WTC11 (cell line): ENCODE measurements at regions not wholly inside any gene's neighbourhood (a gene's known extent, or its start where the extent isn't known, plus 50 kb on each side); places are given as distances from the start of the nearest gene placed in this dataset.

Experiments used
- ATAC-seq: fragments of 200-7000 bp; cut with Tn5 transposase; 2 replicates; pipeline ENCODE4 v1.10.0; 2021; ENCODE audit warnings: mild to moderate bottlenecking, moderate library complexity
- CTCF ChIA-PET: fragments of 300-600 bp; sonication (Branson Sonifier 250); formaldehyde crosslinking; loops from one replicate; lab custom pipeline; 2021; ENCODE audit warnings: antibody characterized with exemption; lab: Charles Lee
- POLR2A ChIA-PET: fragments of 350-600 bp; sonication (Branson Sonifier 250); formaldehyde crosslinking; loops from one replicate; lab custom pipeline; 2021; ENCODE audit warnings: antibody characterized with exemption; lab: Charles Lee
- DNase-seq: peaks from one replicate; pipeline ENCODE4 v3.0.0; 2021; ENCODE audit warnings: low spot score
- H3K27ac Mint-ChIP-seq: 2 replicates; pipeline ENCODE4 v1.8.0; 2021; ENCODE audit warnings: mixed read lengths
- H3K27me3 Mint-ChIP-seq: 2 replicates; pipeline ENCODE4 v1.8.0; 2021; ENCODE audit warnings: low read depth, mild to moderate bottlenecking, moderate library complexity, mixed read lengths
- H3K36me3 Mint-ChIP-seq: 2 replicates; pipeline ENCODE4 v1.8.0; 2021; ENCODE audit warnings: mixed read lengths
- H3K4me1 Mint-ChIP-seq: 2 replicates; pipeline ENCODE4 v1.8.0; 2022; ENCODE audit warnings: mixed read lengths
- H3K4me3 Mint-ChIP-seq: 2 replicates; pipeline ENCODE4 v1.8.0; 2021; ENCODE audit warnings: mild to moderate bottlenecking, moderate library complexity, mixed read lengths
- H3K9me3 Mint-ChIP-seq: 2 replicates; pipeline ENCODE4 v1.8.0; 2021; ENCODE audit warnings: mixed read lengths
- AR ChIP-seq: fragments of 250-450 bp; sonication (Bioruptor Pico); IDR thresholded peaks from 2 replicates; pipeline ENCODE4 v1.9.0; 2021; ENCODE audit warnings: mild to moderate bottlenecking
- CBFB ChIP-seq: sonication (generic); formaldehyde crosslinking; IDR thresholded peaks from 2 replicates; pipeline ENCODE4 v1.8.1; 2022; ENCODE audit warnings: mild to moderate bottlenecking, low read depth, missing genetic modification reagents
- CREB1 ChIP-seq: sonication (generic); formaldehyde crosslinking; IDR thresholded peaks from 2 replicates; pipeline ENCODE4 v1.8.0; 2023; ENCODE audit warnings: mild to moderate bottlenecking, missing genetic modification reagents
- CTCF ChIP-seq: fragments of 200-600 bp; IDR thresholded peaks from 2 replicates; pipeline ENCODE4 v1.8.0; 2022; ENCODE audit warnings: antibody characterized with exemption
- E2F1 ChIP-seq: sonication (generic); formaldehyde crosslinking; IDR thresholded peaks from 2 replicates; pipeline ENCODE4 v1.8.0; 2022; ENCODE audit warnings: mild to moderate bottlenecking, missing genetic modification reagents
- GRHL2 ChIP-seq: fragments of 250-450 bp; sonication (Bioruptor Pico); IDR thresholded peaks from 2 replicates; pipeline ENCODE4 v1.8.0; 2022; ENCODE audit warnings: mild to moderate bottlenecking, moderate library complexity; ENCODE audit not compliant: insufficient replicate concordance, severe bottlenecking
- GTF2I ChIP-seq: fragments of 250-450 bp; sonication (Bioruptor Pico); conservative IDR thresholded peaks from 2 replicates; pipeline ENCODE4 v1.4.0; 2021; ENCODE audit warnings: mild to moderate bottlenecking
- JUN ChIP-seq: sonication (generic); formaldehyde crosslinking; IDR thresholded peaks from 2 replicates; pipeline ENCODE4 v1.8.0; 2023; ENCODE audit warnings: mild to moderate bottlenecking, missing genetic modification reagents
- MXD4 ChIP-seq: fragments of 250-450 bp; sonication (Bioruptor Pico); IDR thresholded peaks from 2 replicates; pipeline ENCODE4 v1.8.0; 2021; ENCODE audit warnings: mild to moderate bottlenecking, moderate library complexity, borderline replicate concordance
- NR3C1 ChIP-seq: sonication (generic); formaldehyde crosslinking; conservative IDR thresholded peaks from 2 replicates; pipeline ENCODE4 v1.8.1; 2023; ENCODE audit warnings: low read depth, mild to moderate bottlenecking, missing genetic modification reagents
- PRRX2 ChIP-seq: fragments of 250-450 bp; sonication (Bioruptor Pico); IDR thresholded peaks from 2 replicates; pipeline ENCODE4 v1.8.0; 2021; ENCODE audit warnings: mild to moderate bottlenecking
- STAT6 ChIP-seq: sonication (generic); formaldehyde crosslinking; conservative IDR thresholded peaks from 2 replicates; pipeline ENCODE4 v1.8.1; 2023; ENCODE audit warnings: mild to moderate bottlenecking, low read depth, missing genetic modification reagents, moderate library complexity
- TCF7 ChIP-seq: sonication (generic); formaldehyde crosslinking; IDR thresholded peaks from 2 replicates; pipeline ENCODE4 v1.8.0; 2022; ENCODE audit warnings: mild to moderate bottlenecking, low read depth, missing genetic modification reagents, moderate library complexity
- USF1 ChIP-seq: sonication (generic); formaldehyde crosslinking; IDR thresholded peaks from 2 replicates; pipeline ENCODE4 v1.8.0; 2022; ENCODE audit warnings: mild to moderate bottlenecking, missing genetic modification reagents
- ZNF263 ChIP-seq: sonication (generic); formaldehyde crosslinking; IDR thresholded peaks from 2 replicates; pipeline ENCODE4 v1.8.1; 2022; ENCODE audit warnings: low read depth, mild to moderate bottlenecking, moderate library complexity, missing genetic modification reagents
- ZNF423 ChIP-seq: fragments of 250-450 bp; sonication (Bioruptor Pico); IDR thresholded peaks from 2 replicates; pipeline ENCODE4 v2.1.2; 2022; ENCODE audit warnings: mild to moderate bottlenecking, moderate library complexity
- ZSCAN18 ChIP-seq: fragments of 250-450 bp; sonication (Bioruptor Pico); IDR thresholded peaks from 2 replicates; pipeline ENCODE4 v2.1.2; 2022; ENCODE audit warnings: mild to moderate bottlenecking, moderate library complexity
- TF ChIP-seq, protein P1 (sequence below): sonication (generic); formaldehyde crosslinking; IDR thresholded peaks from 2 replicates; pipeline ENCODE4 v1.8.0; 2023; ENCODE audit warnings: missing genetic modification reagents, mild to moderate bottlenecking, borderline replicate concordance

DNA sequence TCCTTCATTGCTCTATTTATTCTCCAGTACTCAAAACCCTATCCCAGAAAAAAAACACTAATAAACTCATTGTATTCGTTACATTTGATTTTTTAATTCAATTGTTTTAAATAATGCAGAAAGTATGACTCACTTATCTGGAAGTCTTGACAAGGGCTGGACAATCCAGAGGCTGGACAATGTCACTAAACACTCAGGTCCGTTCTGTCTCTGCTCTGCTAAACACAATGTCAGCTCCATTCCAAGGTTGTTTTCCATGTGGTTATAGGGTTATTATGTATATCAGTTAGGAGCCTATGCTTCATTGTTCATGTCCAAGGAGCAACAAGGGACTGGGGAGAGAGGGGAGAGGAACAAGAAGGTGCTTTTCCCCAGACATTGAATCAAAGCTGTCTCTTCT, 125.5 kb downstream of the IRS1 start:
- TF ChIP-seq TCF7 (no peak), CTCF (no peak), NR3C1 (CRISPR knock-in tag) (no peak), CREB1 (CRISPR knock-in tag) (no peak), CBFB (CRISPR knock-in tag) (no peak), E2F1 (CRISPR knock-in tag) (no peak)
- ChIA-PET POLR2A (no interaction called here), CTCF (no interaction called here)
- H3K36me3 Mint-ChIP-seq: no peaks in the 10 kb centered on the region
- no peak overlapping the region for H3K4me3 Mint-ChIP-seq
- no peak overlapping the region for H3K27ac Mint-ChIP-seq
- H3K4me1 Mint-ChIP-seq: peaks cover 11% of the 10 kb centered on the region
- H3K27me3 Mint-ChIP-seq: no peaks in the 10 kb centered on the region
- no peaks in the 10 kb centered on the region; the same call in 1 of the 2 replicates for H3K9me3 Mint-ChIP-seq
- DNase-seq (no peak), ATAC-seq (no peak)

DNA sequence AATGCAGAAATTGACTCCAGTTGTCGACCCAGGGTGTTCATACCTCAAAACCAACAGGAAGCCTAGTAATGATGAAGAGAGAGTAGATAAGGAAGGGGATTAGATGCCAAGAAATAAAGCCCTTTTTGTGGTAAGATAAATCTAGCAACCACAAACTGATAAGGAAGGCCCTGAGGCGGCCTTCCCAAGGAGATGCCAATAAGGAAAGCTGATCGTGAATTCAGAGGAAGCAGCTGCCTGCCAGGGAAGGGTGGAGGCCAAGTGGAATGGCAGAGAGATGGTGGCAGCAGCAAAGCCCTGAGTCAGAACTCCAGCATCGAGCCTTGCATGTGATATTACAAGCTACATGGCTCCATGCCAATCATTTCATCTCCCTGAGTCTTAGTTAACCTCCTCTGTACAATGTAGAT, 126.3 kb downstream of the IRS1 start:
- ATAC-seq: no peak
- Mint-ChIP-seq H3K4me3 (no peak overlapping the region), H3K4me1 (peaks cover 11% of the 10 kb centered on the region), H3K27ac (no peak overlapping the region), H3K27me3 (no peaks in the 10 kb centered on the region), H3K36me3 (no peaks in the 10 kb centered on the region), H3K9me3 (no peaks in the 10 kb centered on the region; the same call in 1 of the 2 replicates)
- POLR2A ChIA-PET: no interaction called here
- no peak for DNase-seq
- CTCF ChIA-PET: no interaction called here
- TF ChIP-seq JUN (CRISPR knock-in tag) (no peak), GRHL2 (CRISPR knock-in tag) (no peak), ZSCAN18 (CRISPR knock-in tag) (no peak), AR (CRISPR knock-in tag) (no peak), PRRX2 (CRISPR knock-in tag) (no peak), ZNF423 (no peak), MXD4 (CRISPR knock-in tag) (no peak), STAT6 (no peak), ZNF263 (CRISPR knock-in tag) (no peak), USF1 (CRISPR knock-in tag) (no peak), GTF2I (no peak)
- TF ChIP-seq, protein P1, sequence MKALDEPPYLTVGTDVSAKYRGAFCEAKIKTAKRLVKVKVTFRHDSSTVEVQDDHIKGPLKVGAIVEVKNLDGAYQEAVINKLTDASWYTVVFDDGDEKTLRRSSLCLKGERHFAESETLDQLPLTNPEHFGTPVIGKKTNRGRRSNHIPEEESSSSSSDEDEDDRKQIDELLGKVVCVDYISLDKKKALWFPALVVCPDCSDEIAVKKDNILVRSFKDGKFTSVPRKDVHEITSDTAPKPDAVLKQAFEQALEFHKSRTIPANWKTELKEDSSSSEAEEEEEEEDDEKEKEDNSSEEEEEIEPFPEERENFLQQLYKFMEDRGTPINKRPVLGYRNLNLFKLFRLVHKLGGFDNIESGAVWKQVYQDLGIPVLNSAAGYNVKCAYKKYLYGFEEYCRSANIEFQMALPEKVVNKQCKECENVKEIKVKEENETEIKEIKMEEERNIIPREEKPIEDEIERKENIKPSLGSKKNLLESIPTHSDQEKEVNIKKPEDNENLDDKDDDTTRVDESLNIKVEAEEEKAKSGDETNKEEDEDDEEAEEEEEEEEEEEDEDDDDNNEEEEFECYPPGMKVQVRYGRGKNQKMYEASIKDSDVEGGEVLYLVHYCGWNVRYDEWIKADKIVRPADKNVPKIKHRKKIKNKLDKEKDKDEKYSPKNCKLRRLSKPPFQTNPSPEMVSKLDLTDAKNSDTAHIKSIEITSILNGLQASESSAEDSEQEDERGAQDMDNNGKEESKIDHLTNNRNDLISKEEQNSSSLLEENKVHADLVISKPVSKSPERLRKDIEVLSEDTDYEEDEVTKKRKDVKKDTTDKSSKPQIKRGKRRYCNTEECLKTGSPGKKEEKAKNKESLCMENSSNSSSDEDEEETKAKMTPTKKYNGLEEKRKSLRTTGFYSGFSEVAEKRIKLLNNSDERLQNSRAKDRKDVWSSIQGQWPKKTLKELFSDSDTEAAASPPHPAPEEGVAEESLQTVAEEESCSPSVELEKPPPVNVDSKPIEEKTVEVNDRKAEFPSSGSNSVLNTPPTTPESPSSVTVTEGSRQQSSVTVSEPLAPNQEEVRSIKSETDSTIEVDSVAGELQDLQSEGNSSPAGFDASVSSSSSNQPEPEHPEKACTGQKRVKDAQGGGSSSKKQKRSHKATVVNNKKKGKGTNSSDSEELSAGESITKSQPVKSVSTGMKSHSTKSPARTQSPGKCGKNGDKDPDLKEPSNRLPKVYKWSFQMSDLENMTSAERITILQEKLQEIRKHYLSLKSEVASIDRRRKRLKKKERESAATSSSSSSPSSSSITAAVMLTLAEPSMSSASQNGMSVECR (CRISPR knock-in tag): no peak
